Fibroblast of pulmonary artery (primary cell): ENCODE measurements at regions not wholly inside any gene's neighbourhood (a gene's known extent, or its start where the extent isn't known, plus 50 kb on each side); places are given as distances from the start of the nearest gene placed in this dataset.

Experiments
- DNase-seq: peaks from one replicate; pipeline ENCODE4 v3.0.0-alpha.2; 2010; ENCODE audit warnings: low read depth
- H3K4me3 ChIP-seq: replicated peaks from 2 replicates; pipeline ENCODE4 v1.5.1; 2011; ENCODE audit warnings: low read depth, mild to moderate bottlenecking, control low read depth, low read length, moderate library complexity
- TF ChIP-seq, protein P1 (sequence below): IDR thresholded peaks from 2 replicates; pipeline ENCODE4 v1.5.1; 2011; ENCODE audit warnings: mild to moderate bottlenecking, control low read depth, low read length, inconsistent platforms; ENCODE audit errors: missing control alignments

GRCh38 chr13:53648673-53649072 is 620.1 kb downstream of the OLFM4 start:
- no peak for DNase-seq
- TF ChIP-seq, protein P1, sequence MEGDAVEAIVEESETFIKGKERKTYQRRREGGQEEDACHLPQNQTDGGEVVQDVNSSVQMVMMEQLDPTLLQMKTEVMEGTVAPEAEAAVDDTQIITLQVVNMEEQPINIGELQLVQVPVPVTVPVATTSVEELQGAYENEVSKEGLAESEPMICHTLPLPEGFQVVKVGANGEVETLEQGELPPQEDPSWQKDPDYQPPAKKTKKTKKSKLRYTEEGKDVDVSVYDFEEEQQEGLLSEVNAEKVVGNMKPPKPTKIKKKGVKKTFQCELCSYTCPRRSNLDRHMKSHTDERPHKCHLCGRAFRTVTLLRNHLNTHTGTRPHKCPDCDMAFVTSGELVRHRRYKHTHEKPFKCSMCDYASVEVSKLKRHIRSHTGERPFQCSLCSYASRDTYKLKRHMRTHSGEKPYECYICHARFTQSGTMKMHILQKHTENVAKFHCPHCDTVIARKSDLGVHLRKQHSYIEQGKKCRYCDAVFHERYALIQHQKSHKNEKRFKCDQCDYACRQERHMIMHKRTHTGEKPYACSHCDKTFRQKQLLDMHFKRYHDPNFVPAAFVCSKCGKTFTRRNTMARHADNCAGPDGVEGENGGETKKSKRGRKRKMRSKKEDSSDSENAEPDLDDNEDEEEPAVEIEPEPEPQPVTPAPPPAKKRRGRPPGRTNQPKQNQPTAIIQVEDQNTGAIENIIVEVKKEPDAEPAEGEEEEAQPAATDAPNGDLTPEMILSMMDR: no peak
- no peak overlapping the region for H3K4me3 ChIP-seq

DNA sequence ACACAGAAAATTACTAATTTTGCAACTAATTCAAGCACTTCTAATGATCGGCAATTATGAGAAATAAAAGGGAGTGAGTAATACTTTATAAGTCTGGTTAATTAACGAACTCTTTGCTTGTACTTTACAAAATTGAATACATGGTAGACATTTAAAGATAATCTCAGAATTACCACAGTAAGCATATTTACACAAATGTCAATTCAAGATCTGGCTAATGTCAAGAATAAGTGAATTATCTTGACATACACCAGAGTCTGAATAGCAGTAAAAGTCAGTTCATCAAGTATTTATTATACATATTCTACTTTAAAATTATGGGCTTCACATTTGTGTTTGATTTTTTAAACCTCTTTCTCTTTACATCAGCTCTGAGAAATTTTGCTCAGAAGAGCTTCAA is 643.4 kb downstream of the OLFM4 start:
- no peak overlapping the region for H3K4me3 ChIP-seq
- TF ChIP-seq, protein P1: no peak
- no peak for DNase-seq

DNA sequence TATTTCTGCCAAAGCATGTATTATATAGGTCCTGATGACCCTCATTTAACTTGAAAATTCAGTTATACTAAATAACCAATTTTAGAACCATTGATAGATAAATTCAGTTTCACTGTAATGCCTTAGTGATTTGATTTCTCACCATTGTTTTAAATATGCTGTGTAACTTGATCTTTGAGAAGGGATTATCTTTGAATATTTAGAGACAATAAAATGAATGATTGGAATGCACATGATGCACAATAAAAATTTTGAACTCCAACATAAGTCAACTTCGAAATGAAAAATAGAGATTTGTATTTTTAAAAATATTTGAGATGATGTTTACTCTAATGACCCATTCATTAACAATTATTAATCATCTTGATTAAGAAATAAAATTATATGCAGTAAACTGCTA is 654.5 kb downstream of the OLFM4 start:
- TF ChIP-seq, protein P1: no peak
- DNase-seq: no peak
- H3K4me3 ChIP-seq: no peak overlapping the region

DNA sequence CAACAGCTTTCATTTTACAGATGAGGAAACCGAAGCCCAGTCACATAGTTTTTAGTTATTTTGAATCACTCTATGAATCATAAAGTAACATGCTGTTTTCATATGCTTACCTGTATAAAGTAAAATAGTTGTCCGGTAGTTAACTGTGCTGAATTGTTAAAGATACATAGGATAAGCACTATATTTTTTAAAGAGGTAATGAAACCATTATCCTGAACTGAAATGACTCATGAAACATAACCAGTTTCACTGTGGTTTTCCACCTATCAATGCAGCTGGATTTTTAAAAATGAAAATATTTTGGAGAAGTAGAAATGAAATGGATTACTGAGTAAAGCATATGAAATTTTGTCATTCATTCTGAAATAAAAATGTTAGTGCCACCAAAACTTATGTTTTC is 655.0 kb downstream of the OLFM4 start:
- DNase-seq: no peak
- TF ChIP-seq, protein P1: no peak
- H3K4me3 ChIP-seq: no peak overlapping the region

- no peak for DNase-seq
- TF ChIP-seq, protein P1: no peak
- no peak overlapping the region for H3K4me3 ChIP-seq
Measured at GRCh38 chr13:53691417-53691816, 662.8 kb downstream of the OLFM4 start.

GRCh38 chr13:53694814-53695532 is 666.4 kb downstream of the OLFM4 start:
- no peak for DNase-seq
- TF ChIP-seq, protein P1: no peak
- H3K4me3 ChIP-seq: no peak overlapping the region
